B cell (primary cell): ENCODE measurements at regions not wholly inside any gene's neighbourhood (a gene's known extent, or its start where the extent isn't known, plus 50 kb on each side); places are given as distances from the start of the nearest gene placed in this dataset.

Experiments
- ATAC-seq: fragments of 200-7000 bp; cut with Tn5 transposase; one replicate; pipeline ENCODE4 v1.10.0; 2021; ENCODE audit warnings: low read depth, mild to moderate bottlenecking, moderate number of reproducible peaks, moderate library complexity
- CTCF ChIA-PET: fragments of 350-600 bp; sonication (Branson Sonifier 250); formaldehyde crosslinking; loops from one replicate; lab custom pipeline; 2021; ENCODE audit warnings: antibody characterized with exemption, inconsistent platforms; lab: Charles Lee
- POLR2A ChIA-PET: fragments of 350-600 bp; sonication (Branson Sonifier 250); formaldehyde crosslinking; loops from one replicate; lab custom pipeline; 2021; ENCODE audit warnings: antibody characterized with exemption; lab: Charles Lee
- DNase-seq: peaks from one replicate; pipeline ENCODE4 v3.0.0; 2013
- H2AFZ ChIP-seq: 2 replicates; pipeline ENCODE4 v1.6.1; 2012; ENCODE audit warnings: mild to moderate bottlenecking, low read depth, low read length; ENCODE audit not compliant: insufficient read depth, poor library complexity, severe bottlenecking
- H3K27ac ChIP-seq, 2 donors: 1 replicate in 1 of 2; 2 replicates in 1 of 2; pipeline ENCODE4 v1.5.1; 2012 to 2013; ENCODE audit warnings: low read length in 2 of 2, mild to moderate bottlenecking in 2 of 2, moderate library complexity in 1 of 2
- H3K27me3 ChIP-seq, 4 experiments: fragments of 200-600 bp in 1 of 4; sonication (generic) in 1 of 4; replicated peaks in 1 of 4; 1 replicate in 2 of 4; 2 replicates in 2 of 4; pipeline versions ENCODE4 v1.6.1 to v1.7.0; 2013 to 2016; ENCODE audit warnings: low read length in 3 of 4, mild to moderate bottlenecking in 2 of 4, mixed read lengths in 1 of 4, moderate library complexity in 1 of 4; ENCODE audit not compliant: insufficient read depth in 4 of 4, control insufficient read depth in 3 of 4; ENCODE audit errors: control extremely low read depth in 1 of 4
- H3K36me3 ChIP-seq, 2 experiments: replicated peaks in 1 of 2; 1 replicate in 1 of 2; 2 replicates in 1 of 2; pipeline versions ENCODE4 v1.6.1 to v1.7.1; 2013; ENCODE audit warnings: low read length in 1 of 2; ENCODE audit not compliant: insufficient read depth in 2 of 2, control insufficient read depth in 1 of 2; ENCODE audit errors: control extremely low read depth in 1 of 2, extremely low read depth in 1 of 2
- H3K4me1 ChIP-seq, 2 donors: fragments of 200-600 bp in 1 of 2; sonication (generic) in 1 of 2; 1 replicate in 1 of 2; 2 replicates in 1 of 2; pipeline versions ENCODE4 v1.5.1 to v1.6.1; 2013 to 2017; ENCODE audit warnings: low read length in 2 of 2; ENCODE audit not compliant: control insufficient read depth in 2 of 2, insufficient read depth in 2 of 2
- H3K4me2 ChIP-seq: replicated peaks from 2 replicates; pipeline ENCODE3; 2012; ENCODE audit warnings: mild to moderate bottlenecking, low read depth, low read length; ENCODE audit not compliant: poor library complexity, severe bottlenecking
- H3K4me3 ChIP-seq, 5 experiments: fragments of 200-600 bp in 1 of 5; sonication (generic) in 1 of 5; 1 replicate in 3 of 5; 2 replicates in 2 of 5; pipeline versions ENCODE4 v1.5.1 to v1.7.0; 2011 to 2016; ENCODE audit warnings: low read length in 4 of 5, mild to moderate bottlenecking in 4 of 5, low read depth in 2 of 5, control low read depth in 1 of 5, moderate library complexity in 1 of 5; ENCODE audit not compliant: insufficient read depth in 1 of 5; ENCODE audit errors: control extremely low read depth in 1 of 5, extremely low read depth in 1 of 5
- H3K79me2 ChIP-seq: fragments of 200-600 bp; sonication (generic); one replicate; pipeline ENCODE4 v1.6.0; 2016; ENCODE audit warnings: low read length; ENCODE audit not compliant: control insufficient read depth, insufficient read depth
- H3K9ac ChIP-seq: fragments of 200-600 bp; sonication (generic); 2 replicates; pipeline ENCODE4 v1.6.1; 2017; ENCODE audit warnings: mild to moderate bottlenecking, low read length, moderate library complexity
- H3K9me3 ChIP-seq, 3 donors: one replicate each; pipeline versions ENCODE4 v1.6.1 to v1.7.1; 2013; ENCODE audit warnings: low read length in 2 of 3; ENCODE audit not compliant: control insufficient read depth in 2 of 3, insufficient read depth in 1 of 3; ENCODE audit errors: control extremely low read depth in 1 of 3
- H4K20me1 ChIP-seq: 2 replicates; pipeline ENCODE4 v1.6.0; 2012; ENCODE audit warnings: mild to moderate bottlenecking, low read length; ENCODE audit not compliant: insufficient read depth, control insufficient read depth, poor library complexity, severe bottlenecking
- H3K27ac Mint-ChIP-seq: one replicate; pipeline ENCODE4 v1.8.0; 2021; ENCODE audit warnings: mixed read lengths
- H3K27me3 Mint-ChIP-seq: one replicate; pipeline ENCODE4 v1.8.0; 2021; ENCODE audit warnings: mixed read lengths
- H3K4me1 Mint-ChIP-seq: one replicate; pipeline ENCODE4 v1.8.0; 2021; ENCODE audit warnings: mixed read lengths
- H3K4me3 Mint-ChIP-seq: one replicate; pipeline ENCODE4 v1.8.0; 2021; ENCODE audit warnings: mixed read lengths
- H3K9me3 Mint-ChIP-seq: one replicate; pipeline ENCODE4 v1.8.0; 2022; ENCODE audit warnings: mixed read lengths; ENCODE audit not compliant: insufficient read depth
- CTCF ChIP-seq: fragments of 200-600 bp; IDR thresholded peaks from one replicate; pipeline ENCODE4 v1.8.0; 2022; ENCODE audit warnings: antibody characterized with exemption, mild to moderate bottlenecking
- EZH2 ChIP-seq: IDR thresholded peaks from 2 replicates; pipeline ENCODE4 v1.6.1; 2012; ENCODE audit warnings: borderline replicate concordance, low read depth, mild to moderate bottlenecking, moderate library complexity, low read length; ENCODE audit not compliant: insufficient read depth, poor library complexity, severe bottlenecking
- WGBS: methylation state at CpG from one replicate; pipeline ENCODE4 v1.1.5; 2013; ENCODE audit warnings: missing lambda C conversion rate; ENCODE audit not compliant: insufficient coverage; 5-methylcytosine and 5-hydroxymethylcytosine counted together
- intact Hi-C: fragments of 100-400 bp; cut with micrococcal nuclease; formaldehyde crosslinking; loops from one replicate; pipeline ENCODE4 v1.10.0; 2022

GRCh38 chr3:5304188-5304587 lies 116.7 kb downstream of the EDEM1 start:
- DNase-seq (no peak), ATAC-seq (no peak)
- Histone ChIP-seq H3K27ac (no peak overlapping the region), H3K36me3 (no peaks in the 10 kb centered on the region), H3K9me3 (no peaks in the 10 kb centered on the region), H3K27me3 (no peaks in the 10 kb centered on the region), H3K4me2 (no peak overlapping the region), H2AFZ (no peak overlapping the region), H4K20me1 (no peaks in the 10 kb centered on the region), H3K4me1 (no peaks in the 10 kb centered on the region), H3K79me2 (no peaks in the 10 kb centered on the region), H3K4me3 (no peak overlapping the region), H3K9ac (no peak overlapping the region)
- H3K27ac Mint-ChIP-seq = no peak overlapping the region
- no peak overlapping the region for H3K4me3 Mint-ChIP-seq
- no peaks in the 10 kb centered on the region for H3K4me1 Mint-ChIP-seq
- WGBS = no CpG with 5 or more reads among the region's 1 CpG
- no peak for TF ChIP-seq CTCF
- no peak for TF ChIP-seq EZH2
- intact Hi-C loops = loop anchor here (2.0 kb wide), 1 partner anchor 167 kb away; no protein-coding TSS in a partner anchor
- H3K27me3 Mint-ChIP-seq = no peaks in the 10 kb centered on the region
- H3K9me3 Mint-ChIP-seq = no peaks in the 10 kb centered on the region
- ChIA-PET CTCF (interaction anchor here (1.5 kb wide), 1 partner anchor 1499 kb away, joined by 3 read pairs; no protein-coding TSS in a partner anchor), POLR2A (no interaction called here)

GRCh38 chr3:5304789-5305683 lies 117.5 kb downstream of the EDEM1 start:
- CTCF ChIA-PET = interaction anchor here (1.0 to 1.3 kb wide), 3 partner anchors 12 to 168 kb away, joined by 3 to 6 read pairs (median 4); no protein-coding TSS in a partner anchor
- intact Hi-C loops = loop anchor here (2.0 kb wide), 1 partner anchor 168 kb away; no protein-coding TSS in a partner anchor
- H3K9me3 Mint-ChIP-seq = no peaks in the 10 kb centered on the region

More at GRCh38 chr3:5304789-5305683, 117.5 kb downstream of the EDEM1 start:
- Histone ChIP-seq H3K9ac (no peak overlapping the region), H3K4me3 (no peak overlapping the region), H2AFZ (peak overlapping the region; percentile 29), H3K27ac (no peak overlapping the region), H3K9me3 (no peaks in the 10 kb centered on the region), H3K27me3 (no peaks in the 10 kb centered on the region), H3K79me2 (no peaks in the 10 kb centered on the region), H3K4me2 (no peak overlapping the region), H3K36me3 (no peaks in the 10 kb centered on the region), H3K4me1 (no peaks in the 10 kb centered on the region), H4K20me1 (no peaks in the 10 kb centered on the region)
- peak; percentile 45 for ATAC-seq
- Mint-ChIP-seq H3K4me3 (no peak overlapping the region), H3K27ac (no peak overlapping the region), H3K4me1 (no peaks in the 10 kb centered on the region), H3K27me3 (no peaks in the 10 kb centered on the region)
- 56% methylated on average over 12 of the region's 13 CpGs for WGBS
- peak; percentile 64 for DNase-seq
- POLR2A ChIA-PET = no interaction called here
- TF ChIP-seq CTCF (peak; percentile 73), EZH2 (no peak)
